ENCODE measurements at regions not wholly inside any gene's neighbourhood (a gene's known extent, or its start where the extent isn't known, plus 50 kb on each side); places are given as distances from the start of the nearest gene placed in this dataset.

- no peak overlapping the region for H3K4me3 ChIP-seq (ENCODE audit: low read depth, low read length)
- TF ChIP-seq POLR2A (IDR thresholded peaks at IDR 0.05; ENCODE audit: extremely low read depth, insufficient read length) (no peak), MAX (IDR thresholded peaks at IDR 0.05; ENCODE audit: low read depth, low read length) (no peak), CTCF (IDR thresholded peaks at IDR 0.05; ENCODE audit: low read depth, low read length) (no peak), MYC (IDR thresholded peaks at IDR 0.05; ENCODE audit: low read depth, low read length) (no peak)
- DNase-seq (ENCODE audit: low read depth) = no peak
Measured at GRCh38 chr7:89796481-89796880, 357.8 kb upstream of the STEAP1 start.

- no peak overlapping the region for H3K4me3 ChIP-seq (ENCODE audit: low read depth, low read length)
- DNase-seq (ENCODE audit: low read depth) = no peak
- no peak for TF ChIP-seq MAX (IDR thresholded peaks at IDR 0.05; ENCODE audit: low read depth, low read length)
- TF ChIP-seq MYC (IDR thresholded peaks at IDR 0.05; ENCODE audit: low read depth, low read length) = no peak
- TF ChIP-seq CTCF (IDR thresholded peaks at IDR 0.05; ENCODE audit: low read depth, low read length) = no peak
- no peak for TF ChIP-seq POLR2A (IDR thresholded peaks at IDR 0.05; ENCODE audit: extremely low read depth, insufficient read length)
Measured at GRCh38 chr7:89797965-89798598, 356.2 kb upstream of the STEAP1 start.

DNA sequence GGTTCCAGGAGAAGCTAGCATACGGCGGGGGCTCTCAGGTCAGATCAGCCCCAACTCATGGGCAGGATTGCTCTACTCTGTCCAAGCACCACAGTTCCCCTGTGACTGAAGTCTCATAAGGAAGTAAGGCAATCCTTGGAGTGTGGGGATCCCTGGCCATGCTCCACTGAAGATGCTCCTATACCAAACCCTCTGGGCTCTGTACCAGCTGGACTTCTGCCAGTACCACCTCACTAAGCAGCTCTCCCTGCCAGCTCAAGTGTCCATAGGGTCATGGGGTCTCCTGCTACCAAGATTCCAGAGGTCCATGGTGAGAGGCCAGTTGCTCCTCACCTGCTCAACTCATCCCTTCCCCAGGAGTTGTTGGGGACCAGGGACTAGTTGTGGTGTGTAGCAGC, 355.7 kb upstream of the STEAP1 start:
- DNase-seq (ENCODE audit: low read depth) = no peak
- TF ChIP-seq POLR2A (IDR thresholded peaks at IDR 0.05; ENCODE audit: extremely low read depth, insufficient read length) (no peak), CTCF (IDR thresholded peaks at IDR 0.05; ENCODE audit: low read depth, low read length) (no peak), MAX (IDR thresholded peaks at IDR 0.05; ENCODE audit: low read depth, low read length) (no peak), MYC (IDR thresholded peaks at IDR 0.05; ENCODE audit: low read depth, low read length) (no peak)
- H3K4me3 ChIP-seq (ENCODE audit: low read depth, low read length) = no peak overlapping the region

DNA sequence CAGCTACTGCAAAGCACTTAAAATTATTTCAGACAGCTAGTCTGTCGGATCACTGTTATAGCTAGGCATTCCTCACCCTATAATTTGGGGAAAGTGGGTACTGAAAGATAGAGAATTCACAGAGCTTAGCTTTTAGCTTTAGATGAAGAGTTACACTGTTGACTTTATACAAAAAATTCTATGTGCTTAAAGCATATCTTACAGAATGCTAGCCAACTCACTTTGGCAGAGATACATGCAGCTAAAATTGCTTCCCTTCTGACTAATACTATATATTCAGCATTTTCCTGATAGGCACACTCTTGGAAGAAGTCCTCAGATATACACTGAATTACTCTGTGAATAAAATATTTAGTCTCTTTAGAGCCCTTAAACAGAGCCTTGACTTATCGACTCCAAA, 353.5 kb upstream of the STEAP1 start:
- no peak overlapping the region for H3K4me3 ChIP-seq (ENCODE audit: low read depth, low read length)
- no peak for DNase-seq (ENCODE audit: low read depth)
- TF ChIP-seq CTCF (IDR thresholded peaks at IDR 0.05; ENCODE audit: low read depth, low read length) (no peak), MYC (IDR thresholded peaks at IDR 0.05; ENCODE audit: low read depth, low read length) (no peak), POLR2A (IDR thresholded peaks at IDR 0.05; ENCODE audit: extremely low read depth, insufficient read length) (no peak)

GRCh38 chr7:89809291-89809690, 345.0 kb upstream of the STEAP1 start:
- DNase-seq (ENCODE audit: low read depth) = no peak
- no peak overlapping the region for H3K4me3 ChIP-seq (ENCODE audit: low read depth, low read length)
- TF ChIP-seq MAX (IDR thresholded peaks at IDR 0.05; ENCODE audit: low read depth, low read length) = no peak
- no peak for TF ChIP-seq POLR2A (IDR thresholded peaks at IDR 0.05; ENCODE audit: extremely low read depth, insufficient read length)
- TF ChIP-seq MYC (IDR thresholded peaks at IDR 0.05; ENCODE audit: low read depth, low read length) = no peak
- no peak for TF ChIP-seq CTCF (IDR thresholded peaks at IDR 0.05; ENCODE audit: low read depth, low read length)

GRCh38 chr7:89813081-89813480, 341.2 kb upstream of the STEAP1 start:
- no peak for DNase-seq (ENCODE audit: low read depth)
- no peak overlapping the region for H3K4me3 ChIP-seq (ENCODE audit: low read depth, low read length)
- TF ChIP-seq CTCF (IDR thresholded peaks at IDR 0.05; ENCODE audit: low read depth, low read length) (no peak), MYC (IDR thresholded peaks at IDR 0.05; ENCODE audit: low read depth, low read length) (no peak), POLR2A (IDR thresholded peaks at IDR 0.05; ENCODE audit: extremely low read depth, insufficient read length) (no peak), MAX (IDR thresholded peaks at IDR 0.05; ENCODE audit: low read depth, low read length) (no peak)
